ENCODE measurements at regions not wholly inside any gene's neighbourhood (a gene's known extent, or its start where the extent isn't known, plus 50 kb on each side); places are given as distances from the start of the nearest gene placed in this dataset.

DNA sequence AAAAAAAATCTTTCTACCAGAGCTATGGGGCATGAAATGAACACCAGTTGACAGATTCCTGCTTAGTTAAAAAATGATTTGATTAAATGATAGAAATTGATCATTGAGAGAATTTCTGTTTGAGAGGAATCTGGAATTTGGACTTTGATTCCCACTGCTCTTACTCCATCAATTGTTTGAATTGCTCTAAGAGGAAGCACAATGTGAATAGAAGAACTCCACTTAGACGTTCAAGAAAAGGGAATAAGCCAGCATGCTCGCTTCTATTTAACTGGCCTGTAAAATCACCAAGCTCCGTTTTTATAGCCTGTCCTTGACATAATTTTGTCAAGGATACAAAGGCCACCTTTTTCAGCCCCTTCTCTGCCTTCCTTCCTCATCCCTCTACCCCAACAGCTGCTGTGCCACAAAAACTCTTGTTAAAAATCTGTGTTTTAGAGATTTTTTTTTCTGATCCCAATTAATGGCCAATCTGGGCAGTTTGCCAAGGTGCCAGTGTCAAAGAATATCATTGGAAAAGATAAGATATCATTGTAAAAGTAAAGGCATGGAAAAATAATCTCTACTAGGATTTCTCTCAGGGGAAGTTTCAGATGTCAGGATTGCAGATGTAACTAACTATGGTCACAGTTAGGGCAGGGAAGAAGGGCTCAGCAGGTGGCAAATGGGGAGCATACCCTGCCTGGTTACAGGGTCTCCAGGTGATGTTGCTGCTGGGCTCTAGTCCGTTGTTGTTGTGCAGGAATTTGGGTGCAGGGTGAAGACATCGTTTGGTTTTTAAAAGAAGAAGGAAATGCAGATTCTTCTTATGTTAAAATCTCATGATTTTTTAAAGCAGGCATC lies 301.8 kb upstream of the PDZRN3 start:
- no peak for DNase-seq

- no peak for DNase-seq
Measured at GRCh38 chr3:73925011-73925410, 300.3 kb upstream of the PDZRN3 start.

- no peak for DNase-seq
Measured at GRCh38 chr3:73924048-73924447, 299.3 kb upstream of the PDZRN3 start.

GRCh38 chr3:73917643-73918042 lies 292.9 kb upstream of the PDZRN3 start:
- no peak for DNase-seq

DNA sequence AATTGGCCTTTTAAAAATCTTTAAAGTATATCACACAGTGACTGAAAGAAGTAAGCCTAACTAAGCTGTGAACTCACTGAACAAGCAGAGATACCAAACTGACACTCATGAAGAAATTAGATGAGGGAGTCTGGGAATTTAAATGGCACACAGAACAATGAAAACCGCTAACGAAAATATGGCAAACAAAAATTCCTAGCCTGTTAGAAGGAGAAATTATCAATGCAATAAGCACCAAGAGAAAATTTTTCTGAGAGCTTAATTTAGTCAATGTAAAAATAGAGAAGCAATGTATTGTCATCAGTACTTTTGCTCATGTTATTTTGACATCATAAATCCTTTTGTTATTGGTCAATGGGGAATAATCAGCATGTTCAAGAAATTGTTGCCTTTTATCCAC lies 291.1 kb upstream of the PDZRN3 start:
- DNase-seq = no peak

DNA sequence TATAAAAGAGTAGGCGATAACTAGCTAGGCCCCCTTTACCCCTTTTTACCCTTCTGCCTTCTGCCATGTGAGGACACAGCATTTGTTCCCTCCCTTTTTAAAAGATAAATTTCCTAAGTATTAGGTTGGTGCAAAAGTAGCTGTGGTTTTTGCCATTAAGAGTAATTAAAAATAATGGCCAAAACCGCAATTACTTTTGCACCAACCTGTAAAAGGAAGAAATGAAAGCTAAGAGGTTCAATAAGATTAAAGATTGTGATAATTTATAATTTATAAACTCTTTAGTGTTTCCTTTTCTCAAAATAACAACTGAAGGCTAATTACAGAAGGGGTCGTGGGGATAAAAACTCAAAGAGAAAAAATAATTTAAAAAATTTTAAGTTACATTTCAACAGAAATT lies 283.5 kb upstream of the PDZRN3 start:
- DNase-seq = no peak

GRCh38 chr3:73901686-73902085 lies 276.9 kb upstream of the PDZRN3 start:
- DNase-seq = no peak

DNA sequence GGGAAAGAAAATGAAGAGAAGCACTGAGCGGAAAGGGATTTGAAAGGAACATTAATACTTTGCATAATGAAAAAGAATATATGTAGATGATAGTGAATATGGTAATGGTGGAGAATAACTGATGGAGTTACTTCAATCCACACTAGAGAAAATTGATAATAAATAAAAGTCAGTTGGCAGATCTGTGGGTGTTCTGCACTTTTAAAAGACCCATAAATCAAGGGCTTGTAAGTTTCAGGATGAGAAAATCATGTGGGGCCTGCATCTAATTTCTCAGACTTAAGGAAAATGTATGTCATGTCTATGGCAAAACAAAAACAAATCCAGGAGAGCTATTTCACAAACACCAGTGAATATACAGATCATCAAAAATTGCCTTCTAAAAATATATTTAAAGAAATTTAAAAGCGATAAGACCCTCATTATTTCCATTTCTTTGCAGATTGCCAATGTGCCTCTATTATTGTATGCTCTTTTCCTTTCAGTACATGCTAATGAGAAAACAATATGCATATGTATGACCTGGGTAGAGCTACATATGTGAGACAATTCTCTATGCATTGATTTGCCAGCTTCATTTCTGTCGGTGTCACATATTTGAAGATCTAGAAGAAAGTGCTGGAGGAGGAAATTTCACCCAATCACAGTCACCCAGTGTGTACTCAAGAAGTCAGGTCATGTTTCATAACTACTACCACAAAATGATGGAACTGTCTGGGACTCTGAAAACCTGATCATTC lies 269.9 kb upstream of the PDZRN3 start:
- no peak for DNase-seq

GRCh38 chr3:73893089-73893488 lies 268.3 kb upstream of the PDZRN3 start:
- no peak for DNase-seq

DNA sequence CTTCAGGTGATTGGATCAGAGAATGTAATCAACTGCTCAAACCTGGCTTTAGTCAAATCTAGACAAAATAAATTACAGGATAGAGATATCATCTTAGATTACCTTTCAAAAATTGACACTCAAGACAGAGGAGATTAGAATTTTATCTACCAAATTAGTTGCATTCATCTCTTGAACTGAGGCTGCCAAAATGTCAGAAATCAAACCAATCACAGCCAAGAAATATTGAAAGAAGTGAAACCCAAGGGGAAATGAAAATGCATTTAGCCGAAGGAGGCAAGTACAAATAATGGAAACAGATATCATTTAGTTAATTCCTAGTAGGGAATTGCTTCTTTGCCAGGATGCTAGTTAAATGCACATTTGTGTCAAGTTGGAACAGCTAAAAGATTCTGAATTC lies 261.1 kb upstream of the PDZRN3 start:
- no peak for DNase-seq

GRCh38 chr3:73884361-73884760 lies 259.6 kb upstream of the PDZRN3 start:
- no peak for DNase-seq

GRCh38 chr3:73883497-73883896 lies 258.8 kb upstream of the PDZRN3 start:
- DNase-seq = no peak

- DNase-seq = no peak
Measured at GRCh38 chr3:73874606-73875369, 250.0 kb upstream of the PDZRN3 start.

DNA sequence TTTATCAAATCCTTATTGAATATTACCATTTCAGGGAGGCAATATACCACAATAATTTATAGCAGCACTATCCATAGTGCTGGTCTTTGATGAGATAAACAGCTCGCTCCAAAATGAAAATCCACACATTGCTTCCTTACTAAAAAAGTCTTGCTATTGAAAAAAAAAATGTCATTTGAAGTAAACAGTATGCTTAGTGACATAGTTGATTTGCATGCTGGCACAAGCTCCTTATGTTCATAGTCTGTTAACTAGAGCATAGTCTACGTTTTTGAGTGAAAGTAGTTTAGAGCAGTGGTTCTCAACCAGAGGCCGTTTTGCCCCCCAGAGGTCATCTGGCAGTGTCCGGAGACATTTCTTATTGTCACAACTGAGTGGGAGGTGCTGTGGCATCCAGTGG lies 249.4 kb upstream of the PDZRN3 start:
- DNase-seq = no peak

GRCh38 chr3:73868688-73869315 lies 244.1 kb upstream of the PDZRN3 start:
- peak; percentile 7 for DNase-seq

GRCh38 chr3:73867524-73867923 lies 242.8 kb upstream of the PDZRN3 start:
- no peak for DNase-seq

DNA sequence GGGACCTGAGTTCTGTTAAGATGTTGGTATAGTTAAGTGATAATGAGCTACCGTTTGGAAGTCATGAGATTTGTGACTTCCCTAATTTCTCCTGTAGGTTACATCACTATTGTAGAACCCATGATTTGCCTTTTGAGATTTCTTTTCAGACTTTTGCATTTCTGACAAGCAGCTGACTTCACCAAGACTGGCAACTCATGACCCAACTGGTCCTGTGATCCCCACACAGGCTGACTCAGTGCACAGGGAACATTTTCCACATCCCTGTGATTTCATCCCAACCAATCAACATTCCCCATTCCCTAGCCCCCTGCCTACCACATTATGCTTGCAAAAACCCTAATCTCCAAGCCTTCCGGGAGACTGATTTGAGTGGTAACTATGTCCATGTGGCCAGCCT lies 242.1 kb upstream of the PDZRN3 start:
- DNase-seq = no peak

GRCh38 chr3:73863546-73864079 lies 238.9 kb upstream of the PDZRN3 start:
- DNase-seq = no peak

- no peak for DNase-seq
Measured at GRCh38 chr3:73855813-73856212, 231.1 kb upstream of the PDZRN3 start.

DNA sequence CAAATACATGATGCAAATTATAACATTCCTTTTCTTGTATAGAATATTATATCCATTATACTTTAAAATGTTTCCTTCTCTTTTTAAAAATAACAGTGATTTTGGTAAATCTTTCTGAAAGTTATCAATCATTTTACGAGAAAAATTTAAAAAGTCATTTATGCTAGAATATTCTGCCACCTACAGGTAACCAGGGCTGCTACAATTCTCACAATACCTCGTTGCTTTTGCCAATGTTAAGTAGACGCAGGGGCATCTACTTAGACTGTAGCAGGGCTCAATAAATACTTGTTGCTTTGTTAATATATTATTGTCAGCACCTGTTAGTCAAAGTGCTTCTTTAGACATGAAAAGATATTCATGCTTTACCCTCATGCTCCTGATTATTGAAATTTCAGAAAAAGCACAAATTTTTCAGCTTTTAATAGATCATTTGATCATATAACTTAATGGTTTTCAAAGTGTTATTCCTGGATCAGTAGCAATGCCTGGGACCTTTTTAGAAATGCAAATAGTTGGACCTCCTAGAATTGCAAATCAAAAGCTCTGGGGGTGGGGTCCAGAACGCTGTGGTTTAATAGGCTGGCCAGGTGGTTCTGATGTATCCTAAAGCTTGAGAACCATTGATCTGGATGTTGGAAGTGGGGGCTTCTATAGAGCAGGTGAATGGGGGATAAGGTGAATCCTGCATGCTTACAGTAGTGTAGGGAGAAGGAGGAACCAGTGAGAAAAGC lies 223.6 kb upstream of the PDZRN3 start:
- peak; percentile 1 for DNase-seq

- DNase-seq = no peak
Measured at GRCh38 chr3:73846951-73847350, 222.2 kb upstream of the PDZRN3 start.

DNA sequence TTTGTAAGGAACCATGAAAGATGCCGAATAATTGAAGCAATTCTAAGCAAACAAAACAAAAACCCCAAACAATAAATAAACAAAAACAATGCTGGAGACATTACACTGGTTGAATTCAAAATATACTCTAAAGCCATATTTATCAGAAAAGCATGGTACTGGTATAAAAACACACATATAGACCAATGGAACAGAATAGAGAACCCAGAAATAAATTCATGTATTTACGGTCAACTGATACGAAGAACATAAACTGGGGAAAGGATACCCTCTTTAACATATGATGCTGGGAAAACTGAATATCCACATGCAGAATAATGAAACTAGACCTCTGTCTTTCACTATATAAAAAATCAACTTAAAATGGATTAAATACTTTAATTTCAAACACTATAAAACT lies 214.3 kb upstream of the PDZRN3 start:
- DNase-seq = no peak
